ENCODE measurements at regions not wholly inside any gene's neighbourhood (a gene's known extent, or its start where the extent isn't known, plus 50 kb on each side); places are given as distances from the start of the nearest gene placed in this dataset.

DNA sequence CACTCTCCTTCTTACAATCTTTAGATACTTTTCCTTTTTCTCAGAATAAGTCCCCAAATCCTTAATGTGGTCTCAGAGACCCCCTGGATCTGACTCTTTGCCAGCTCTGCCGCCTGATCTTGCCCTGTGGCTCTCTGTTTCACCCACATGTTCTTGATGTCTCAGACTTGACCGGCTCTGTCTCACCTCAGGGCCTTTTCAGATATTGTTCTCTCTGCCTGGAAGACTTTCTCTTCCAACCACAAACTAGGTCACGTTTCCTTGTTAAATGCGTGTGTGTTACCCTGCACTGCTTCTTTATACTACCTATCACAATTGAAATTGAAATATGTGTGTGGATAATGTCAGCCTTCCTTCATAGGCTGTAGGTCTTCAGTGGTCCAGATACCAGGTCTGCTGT lies 265.4 kb upstream of the NUDT12 start:
- ATAC-seq (replicated peaks in 1 of 4) (no peak), DNase-seq (no peak)
- WGBS (ENCODE audit: insufficient coverage): 80% methylated on average over 2 of the region's 4 CpGs
- H3K4me3 ChIP-seq (ENCODE audit: control insufficient read depth in 1 of 2, extremely low read depth in 1 of 2, low read length in 1 of 2): no peak overlapping the region
- H3K27me3 ChIP-seq (replicated peaks in 1 of 2; ENCODE audit: control insufficient read depth in 2 of 2, extremely low read depth in 1 of 2, insufficient read depth in 2 of 2, low read length in 1 of 2): no peaks in the 10 kb centered on the region
- H3K36me3 ChIP-seq (ENCODE audit: control insufficient read depth in 2 of 2, extremely low read depth in 1 of 2, insufficient read depth in 1 of 2, low read length in 1 of 2): no peaks in the 10 kb centered on the region
- Mint-ChIP-seq H3K27me3 (no peaks in the 10 kb centered on the region), H3K9me3 (peaks cover 4 to 15% (median 9%) of the 10 kb centered on the region in 3 donors), H3K27ac (no peak overlapping the region), H3K36me3 (no peaks in the 10 kb centered on the region), H3K4me1 (no peaks in the 10 kb centered on the region), H3K4me3 (no peak overlapping the region)
- ChIA-PET POLR2A (no interaction called here), CTCF (no interaction called here)
- no peak overlapping the region for H3K27ac ChIP-seq (ENCODE audit: low read length)
- no peaks in the 10 kb centered on the region for H3K4me1 ChIP-seq (ENCODE audit: control insufficient read depth in 1 of 2, extremely low read depth in 1 of 2, insufficient read depth in 2 of 2, low read length in 2 of 2)
- H3K9me3 ChIP-seq: no peaks in the 10 kb centered on the region

DNA sequence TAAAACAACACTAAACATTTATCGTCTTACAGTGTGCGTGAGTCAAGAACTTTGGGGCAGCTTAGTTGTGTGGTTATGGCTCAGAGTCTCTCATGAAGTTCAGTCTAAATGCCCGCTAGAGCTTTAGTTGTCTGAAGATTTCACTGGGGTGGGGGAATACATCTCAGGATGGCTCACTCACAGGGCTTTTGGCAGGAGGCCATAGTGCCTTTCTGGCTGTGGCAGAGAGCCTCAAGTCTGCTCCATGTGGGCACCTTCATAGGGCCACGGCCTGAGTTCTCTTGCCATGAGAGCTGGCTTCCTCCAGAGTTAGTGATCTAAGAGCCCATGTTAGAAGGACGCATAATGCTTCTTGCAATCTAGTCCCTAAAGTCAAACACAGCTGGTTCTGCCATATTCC lies 258.8 kb upstream of the NUDT12 start:
- WGBS (ENCODE audit: insufficient coverage): 75% methylated on average over 2 of the region's 5 CpGs
- Histone ChIP-seq H3K27ac (ENCODE audit: low read length) (no peak overlapping the region), H3K4me3 (ENCODE audit: control insufficient read depth in 1 of 2, extremely low read depth in 1 of 2, low read length in 1 of 2) (no peak overlapping the region), H3K27me3 (replicated peaks in 1 of 2; ENCODE audit: control insufficient read depth in 2 of 2, extremely low read depth in 1 of 2, insufficient read depth in 2 of 2, low read length in 1 of 2) (no peaks in the 10 kb centered on the region), H3K4me1 (ENCODE audit: control insufficient read depth in 1 of 2, extremely low read depth in 1 of 2, insufficient read depth in 2 of 2, low read length in 2 of 2) (no peaks in the 10 kb centered on the region), H3K9me3 (no peaks in the 10 kb centered on the region), H3K36me3 (ENCODE audit: control insufficient read depth in 2 of 2, extremely low read depth in 1 of 2, insufficient read depth in 1 of 2, low read length in 1 of 2) (no peaks in the 10 kb centered on the region)
- CTCF ChIA-PET: no interaction called here
- no peaks in the 10 kb centered on the region for H3K27me3 Mint-ChIP-seq
- no peak overlapping the region for H3K4me3 Mint-ChIP-seq
- H3K27ac Mint-ChIP-seq: no peak overlapping the region
- POLR2A ChIA-PET: no interaction called here
- DNase-seq (no peak), ATAC-seq (replicated peaks in 1 of 4) (no peak)
- no peaks in the 10 kb centered on the region for H3K4me1 Mint-ChIP-seq
- H3K36me3 Mint-ChIP-seq: no peaks in the 10 kb centered on the region
- peaks cover 5 to 11% (median 7%) of the 10 kb centered on the region in 3 donors for H3K9me3 Mint-ChIP-seq

DNA sequence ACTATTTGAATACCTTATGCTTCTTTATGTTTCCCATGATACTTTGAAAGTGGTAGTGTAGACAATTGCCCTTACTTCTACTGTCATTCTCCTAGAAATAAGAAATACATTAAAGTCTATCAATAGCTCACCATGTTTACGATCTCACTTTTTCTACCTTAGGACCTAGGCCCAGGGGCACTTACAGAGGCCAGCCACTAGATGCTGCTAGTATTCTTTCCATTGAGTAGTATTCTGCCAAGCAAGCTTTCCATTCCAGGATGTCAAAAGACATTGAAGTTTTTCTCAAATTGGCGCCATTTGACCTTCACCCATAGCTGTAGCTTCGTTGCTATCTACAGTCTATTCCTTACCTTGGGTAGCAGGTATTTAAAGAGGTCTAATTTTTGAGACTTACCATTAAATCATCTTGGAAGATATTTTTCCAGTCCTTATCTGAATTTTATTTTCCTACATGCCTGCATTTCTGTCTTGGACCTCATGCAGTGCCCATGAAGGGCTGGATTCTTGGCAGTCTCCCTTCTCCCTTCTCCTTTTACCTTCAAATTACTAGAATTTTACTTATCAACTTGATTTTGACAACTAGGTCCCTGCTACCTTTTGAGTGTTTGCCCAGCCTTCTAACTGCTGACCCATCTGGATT lies 246.0 kb upstream of the NUDT12 start:
- Histone ChIP-seq H3K4me3 (ENCODE audit: control insufficient read depth in 1 of 2, extremely low read depth in 1 of 2, low read length in 1 of 2) (no peak overlapping the region), H3K9me3 (no peaks in the 10 kb centered on the region), H3K4me1 (ENCODE audit: control insufficient read depth in 1 of 2, extremely low read depth in 1 of 2, insufficient read depth in 2 of 2, low read length in 2 of 2) (no peaks in the 10 kb centered on the region), H3K27me3 (replicated peaks in 1 of 2; ENCODE audit: control insufficient read depth in 2 of 2, extremely low read depth in 1 of 2, insufficient read depth in 2 of 2, low read length in 1 of 2) (no peaks in the 10 kb centered on the region), H3K27ac (ENCODE audit: low read length) (no peak overlapping the region), H3K36me3 (ENCODE audit: control insufficient read depth in 2 of 2, extremely low read depth in 1 of 2, insufficient read depth in 1 of 2, low read length in 1 of 2) (no peaks in the 10 kb centered on the region)
- no peaks in the 10 kb centered on the region for H3K36me3 Mint-ChIP-seq
- DNase-seq (no peak), ATAC-seq (replicated peaks in 1 of 4) (no peak)
- H3K9me3 Mint-ChIP-seq: no peaks in the 10 kb centered on the region
- H3K27me3 Mint-ChIP-seq: peaks cover 0 to 1% of the 10 kb centered on the region in 2 donors
- 80% methylated on average over 1 of the region's 3 CpGs for WGBS (ENCODE audit: insufficient coverage)
- H3K4me1 Mint-ChIP-seq: no peaks in the 10 kb centered on the region
- CTCF ChIA-PET: no interaction called here
- no peak overlapping the region for H3K27ac Mint-ChIP-seq
- no peak overlapping the region for H3K4me3 Mint-ChIP-seq
- POLR2A ChIA-PET: no interaction called here

DNA sequence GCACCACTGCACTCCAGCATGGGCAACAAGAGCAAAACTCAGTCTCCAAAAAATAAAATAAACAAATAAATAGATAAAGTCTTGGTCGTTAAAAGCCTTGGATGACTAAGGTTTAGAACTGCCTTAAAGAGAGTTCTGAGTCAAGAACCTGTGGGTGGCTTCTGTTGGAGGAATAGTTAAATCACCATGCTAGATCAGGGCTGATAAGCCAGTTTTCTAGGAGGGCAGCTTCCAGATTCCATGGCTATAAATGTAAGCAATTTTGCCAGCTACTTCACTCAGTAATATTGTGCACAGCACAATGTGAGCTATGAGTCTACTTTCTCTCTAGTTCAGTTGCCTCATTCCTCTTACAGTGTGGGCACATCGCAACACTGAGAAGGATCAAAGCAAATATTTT lies 242.1 kb upstream of the NUDT12 start:
- H3K4me3 ChIP-seq (ENCODE audit: control insufficient read depth in 1 of 2, extremely low read depth in 1 of 2, low read length in 1 of 2): no peak overlapping the region
- H3K9me3 Mint-ChIP-seq: peaks cover 0 to 4% (median 0%) of the 10 kb centered on the region in 3 donors
- no peak overlapping the region for H3K27ac ChIP-seq (ENCODE audit: low read length)
- no peak overlapping the region for H3K4me3 Mint-ChIP-seq
- CTCF ChIA-PET: no interaction called here
- ATAC-seq (replicated peaks in 1 of 4) (no peak), DNase-seq (no peak)
- no CpG with 5 or more reads among the region's 2 CpGs for WGBS (ENCODE audit: insufficient coverage)
- no peaks in the 10 kb centered on the region for H3K9me3 ChIP-seq
- H3K4me1 Mint-ChIP-seq: no peaks in the 10 kb centered on the region
- peaks cover 0 to 1% of the 10 kb centered on the region in 2 donors for H3K27me3 Mint-ChIP-seq
- H3K4me1 ChIP-seq (ENCODE audit: control insufficient read depth in 1 of 2, extremely low read depth in 1 of 2, insufficient read depth in 2 of 2, low read length in 2 of 2): no peaks in the 10 kb centered on the region
- H3K36me3 ChIP-seq (ENCODE audit: control insufficient read depth in 2 of 2, extremely low read depth in 1 of 2, insufficient read depth in 1 of 2, low read length in 1 of 2): no peaks in the 10 kb centered on the region
- POLR2A ChIA-PET: no interaction called here
- no peaks in the 10 kb centered on the region for H3K36me3 Mint-ChIP-seq
- no peaks in the 10 kb centered on the region for H3K27me3 ChIP-seq (replicated peaks in 1 of 2; ENCODE audit: control insufficient read depth in 2 of 2, extremely low read depth in 1 of 2, insufficient read depth in 2 of 2, low read length in 1 of 2)
- no peak overlapping the region for H3K27ac Mint-ChIP-seq

DNA sequence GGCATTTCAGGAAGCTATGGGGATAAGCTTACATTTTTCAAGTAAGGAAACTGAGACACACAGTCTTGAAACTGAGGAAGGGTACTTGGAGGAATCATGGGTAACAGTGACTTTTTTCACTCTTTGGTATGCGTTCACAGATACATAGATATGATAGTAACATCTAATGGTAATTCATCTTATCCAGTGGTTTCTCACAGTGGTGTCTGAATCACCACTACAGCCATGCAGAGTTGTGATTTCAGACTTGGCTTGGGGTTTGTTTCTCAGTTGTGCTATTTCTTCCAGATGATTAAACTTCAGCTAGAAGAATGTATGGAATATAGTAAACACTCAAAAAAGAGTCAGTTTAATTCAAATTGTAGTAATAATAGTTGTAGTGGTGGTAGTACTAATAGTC lies 239.1 kb upstream of the NUDT12 start:
- Histone ChIP-seq H3K36me3 (ENCODE audit: control insufficient read depth in 2 of 2, extremely low read depth in 1 of 2, insufficient read depth in 1 of 2, low read length in 1 of 2) (no peaks in the 10 kb centered on the region), H3K27ac (ENCODE audit: low read length) (no peak overlapping the region), H3K4me3 (ENCODE audit: control insufficient read depth in 1 of 2, extremely low read depth in 1 of 2, low read length in 1 of 2) (no peak overlapping the region), H3K27me3 (replicated peaks in 1 of 2; ENCODE audit: control insufficient read depth in 2 of 2, extremely low read depth in 1 of 2, insufficient read depth in 2 of 2, low read length in 1 of 2) (no peaks in the 10 kb centered on the region), H3K9me3 (no peaks in the 10 kb centered on the region), H3K4me1 (ENCODE audit: control insufficient read depth in 1 of 2, extremely low read depth in 1 of 2, insufficient read depth in 2 of 2, low read length in 2 of 2) (no peaks in the 10 kb centered on the region)
- H3K4me3 Mint-ChIP-seq: no peak overlapping the region
- no peaks in the 10 kb centered on the region for H3K36me3 Mint-ChIP-seq
- no CpG with 5 or more reads among the region's 1 CpG for WGBS (ENCODE audit: insufficient coverage)
- ChIA-PET POLR2A (no interaction called here), CTCF (no interaction called here)
- peaks cover 0 to 7% (median 4%) of the 10 kb centered on the region in 3 donors for H3K9me3 Mint-ChIP-seq
- ATAC-seq (replicated peaks in 1 of 4) (no peak), DNase-seq (no peak)
- no peaks in the 10 kb centered on the region for H3K4me1 Mint-ChIP-seq
- H3K27me3 Mint-ChIP-seq: peaks cover 0 to 1% of the 10 kb centered on the region in 2 donors
- H3K27ac Mint-ChIP-seq: no peak overlapping the region

DNA sequence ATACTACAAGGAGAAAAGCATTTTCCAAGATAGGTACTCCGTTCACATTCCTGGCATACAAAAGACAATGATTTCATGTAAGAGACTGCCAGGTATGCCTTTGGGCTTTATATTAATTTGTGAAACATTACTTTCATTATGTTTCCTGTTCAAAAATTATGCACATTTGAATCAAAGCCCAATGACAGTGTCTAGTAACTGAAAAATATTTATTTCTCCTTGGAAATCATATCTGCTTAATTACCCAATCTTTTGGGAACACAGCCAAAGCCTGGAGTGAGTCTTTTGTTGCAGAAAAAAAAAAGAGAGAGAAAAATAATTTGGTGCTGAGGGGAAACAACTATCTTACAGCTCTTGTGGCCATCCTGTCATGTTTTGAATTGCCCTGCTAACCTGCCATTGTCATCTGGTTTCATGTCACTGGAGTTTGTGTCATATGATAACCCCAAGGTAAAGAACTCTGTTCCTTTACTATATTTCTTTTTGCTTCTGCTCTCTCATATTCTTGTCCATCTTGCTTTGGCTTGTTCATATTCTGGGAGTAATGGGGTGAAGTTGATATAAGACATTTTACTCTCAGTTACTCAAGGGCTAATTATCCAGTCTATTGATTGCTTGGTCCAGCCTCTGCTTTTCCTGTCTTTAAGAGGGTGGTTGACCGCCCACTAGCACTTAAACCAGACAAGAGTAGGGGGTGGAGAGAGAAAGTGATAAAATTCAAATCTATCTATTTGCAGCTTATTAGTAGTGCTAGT lies 238.3 kb upstream of the NUDT12 start:
- DNase-seq: no peak
- ChIA-PET POLR2A (no interaction called here), CTCF (no interaction called here)
- Histone ChIP-seq H3K36me3 (ENCODE audit: control insufficient read depth in 2 of 2, extremely low read depth in 1 of 2, insufficient read depth in 1 of 2, low read length in 1 of 2) (no peaks in the 10 kb centered on the region), H3K27ac (ENCODE audit: low read length) (no peak overlapping the region), H3K4me1 (ENCODE audit: control insufficient read depth in 1 of 2, extremely low read depth in 1 of 2, insufficient read depth in 2 of 2, low read length in 2 of 2) (no peaks in the 10 kb centered on the region), H3K27me3 (replicated peaks in 1 of 2; ENCODE audit: control insufficient read depth in 2 of 2, extremely low read depth in 1 of 2, insufficient read depth in 2 of 2, low read length in 1 of 2) (no peaks in the 10 kb centered on the region), H3K9me3 (no peaks in the 10 kb centered on the region), H3K4me3 (ENCODE audit: control insufficient read depth in 1 of 2, extremely low read depth in 1 of 2, low read length in 1 of 2) (no peak overlapping the region)
- WGBS (ENCODE audit: insufficient coverage): no CpG with 5 or more reads among the region's 2 CpGs
- Mint-ChIP-seq H3K27me3 (peaks cover 0 to 1% of the 10 kb centered on the region in 2 donors), H3K9me3 (peaks cover 0 to 7% (median 4%) of the 10 kb centered on the region in 3 donors), H3K4me3 (no peak overlapping the region), H3K36me3 (no peaks in the 10 kb centered on the region), H3K27ac (no peak overlapping the region), H3K4me1 (no peaks in the 10 kb centered on the region)
- ATAC-seq (replicated peaks in 1 of 4): no peak

Measured in T-cell (primary cell).